Liver (tissue), 8 donors: ENCODE measurements at regions not wholly inside any gene's neighbourhood (a gene's known extent, or its start where the extent isn't known, plus 50 kb on each side); places are given as distances from the start of the nearest gene placed in this dataset.

Source experiments
- DNase-seq: peaks from one replicate; pipeline ENCODE4 v3.0.0-alpha.2; 2017; ENCODE audit warnings: low spot score
- H3K27ac ChIP-seq, 2 donors: one replicate each; pipeline ENCODE4 v1.7.0; 2013; ENCODE audit warnings: inconsistent platforms in 2 of 2, low read length in 2 of 2, control low read depth in 1 of 2, low read depth in 1 of 2, mild to moderate bottlenecking in 1 of 2
- H3K27me3 ChIP-seq, 4 donors: one replicate each; pipeline versions ENCODE4 v1.6.1 to v1.7.0; 2013; ENCODE audit warnings: low read length in 3 of 4, inconsistent platforms in 1 of 4, mild to moderate bottlenecking in 1 of 4, moderate library complexity in 1 of 4; ENCODE audit not compliant: control insufficient read depth in 4 of 4, insufficient read depth in 4 of 4
- H3K36me3 ChIP-seq, 4 donors: one replicate each; pipeline versions ENCODE4 v1.6.1 to v1.7.0; 2013; ENCODE audit warnings: low read length in 3 of 4, mild to moderate bottlenecking in 3 of 4, low read depth in 1 of 4, moderate library complexity in 1 of 4; ENCODE audit not compliant: control insufficient read depth in 4 of 4, insufficient read depth in 3 of 4
- H3K4me1 ChIP-seq, 4 donors: one replicate each; pipeline versions ENCODE4 v1.6.1 to v1.7.0; 2013; ENCODE audit warnings: low read length in 3 of 4, mild to moderate bottlenecking in 3 of 4, moderate library complexity in 1 of 4; ENCODE audit not compliant: control insufficient read depth in 4 of 4, insufficient read depth in 4 of 4
- H3K4me3 ChIP-seq, 3 donors: one replicate each; pipeline versions ENCODE4 v1.6.1 to v1.7.0; 2013; ENCODE audit warnings: low read length in 3 of 3, control low read depth in 1 of 3, low read depth in 1 of 3, mild to moderate bottlenecking in 1 of 3
- H3K9ac ChIP-seq, 2 donors: one replicate each; pipeline ENCODE4 v1.7.0; 2013; ENCODE audit warnings: low read length in 2 of 2, mild to moderate bottlenecking in 2 of 2, moderate library complexity in 2 of 2, control low read depth in 1 of 2, low read depth in 1 of 2
- H3K9me3 ChIP-seq, 4 donors: one replicate each; pipeline versions ENCODE4 v1.6.1 to v1.7.0; 2013; ENCODE audit warnings: low read length in 3 of 4; ENCODE audit not compliant: control insufficient read depth in 4 of 4
- ATF3 ChIP-seq: IDR thresholded peaks from 2 replicates; pipeline ENCODE4 v1.6.1; 2016; ENCODE audit warnings: antibody characterized with exemption
- CTCF ChIP-seq: fragments of 150-350 bp; IDR thresholded peaks from 2 replicates; pipeline ENCODE4 v1.5.1; 2017; ENCODE audit warnings: improper control_type of control experiment, low read depth, low read length; ENCODE audit not compliant: missing input control
- EGR1 ChIP-seq, 2 donors: IDR thresholded peaks; 2 replicates each; pipeline ENCODE4 v1.6.1; 2016 to 2018; ENCODE audit warnings: antibody characterized with exemption in 2 of 2, low read depth in 2 of 2
- FOXA1 ChIP-seq: IDR thresholded peaks from 2 replicates; pipeline ENCODE4 v1.6.1; 2016; ENCODE audit warnings: antibody characterized with exemption
- FOXA2 ChIP-seq: IDR thresholded peaks from 2 replicates; pipeline ENCODE4 v1.6.1; 2016; ENCODE audit warnings: antibody characterized with exemption
- GABPA ChIP-seq, 2 donors: IDR thresholded peaks in 1 of 2; conservative IDR thresholded peaks in 1 of 2; 2 replicates each; pipeline ENCODE4 v1.6.1; 2016; ENCODE audit warnings: antibody characterized with exemption in 2 of 2, mild to moderate bottlenecking in 1 of 2, moderate library complexity in 1 of 2
- HNF4A ChIP-seq, 2 donors: conservative IDR thresholded peaks; 2 replicates each; pipeline ENCODE4 v1.6.1; 2016; ENCODE audit warnings: antibody characterized with exemption in 2 of 2, mild to moderate bottlenecking in 2 of 2
- HNF4G ChIP-seq: IDR thresholded peaks from 2 replicates; pipeline ENCODE4 v1.6.1; 2016; ENCODE audit warnings: antibody characterized with exemption
- JUND ChIP-seq, 2 donors: IDR thresholded peaks; 2 replicates each; pipeline ENCODE4 v1.6.1; 2016; ENCODE audit warnings: antibody characterized with exemption in 2 of 2
- MAX ChIP-seq: IDR thresholded peaks from 2 replicates; pipeline ENCODE4 v1.6.1; 2016; ENCODE audit warnings: antibody characterized with exemption
- NR2F2 ChIP-seq: IDR thresholded peaks from 2 replicates; pipeline ENCODE4 v1.6.1; 2016; ENCODE audit warnings: antibody characterized with exemption
- RAD21 ChIP-seq, 2 donors: IDR thresholded peaks; 2 replicates each; pipeline ENCODE4 v1.6.1; 2016; ENCODE audit warnings: antibody characterized with exemption in 2 of 2, mild to moderate bottlenecking in 2 of 2
- REST ChIP-seq: IDR thresholded peaks from 2 replicates; pipeline ENCODE4 v1.6.1; 2016; ENCODE audit warnings: antibody characterized with exemption, mild to moderate bottlenecking
- RXRA ChIP-seq, 2 donors: IDR thresholded peaks; 2 replicates each; pipeline ENCODE4 v1.6.1; 2017 to 2018; ENCODE audit warnings: antibody characterized with exemption in 2 of 2, mild to moderate bottlenecking in 1 of 2
- SP1 ChIP-seq: IDR thresholded peaks from 2 replicates; pipeline ENCODE4 v1.6.1; 2018; ENCODE audit warnings: antibody characterized with exemption, mild to moderate bottlenecking
- TAF1 ChIP-seq: conservative IDR thresholded peaks from 2 replicates; pipeline ENCODE4 v1.6.1; 2016; ENCODE audit warnings: antibody characterized with exemption, mild to moderate bottlenecking
- YY1 ChIP-seq: IDR thresholded peaks from 2 replicates; pipeline ENCODE4 v1.6.1; 2016; ENCODE audit warnings: antibody characterized with exemption, mild to moderate bottlenecking
- ZBTB33 ChIP-seq: IDR thresholded peaks from 2 replicates; pipeline ENCODE4 v1.6.1; 2016; ENCODE audit warnings: antibody characterized with exemption
- WGBS: extraction: QIAGEN DNeasy Blood & Tissue Kit; methylation state at CpG from one replicate; pipeline ENCODE4 v1.1.7; 2013; 5-methylcytosine and 5-hydroxymethylcytosine counted together
- donor health status: healthy.
- donor health status: healthy.
- donor health status: healthy.
- donor health status: healthy.
- donor health status: healthy.

- no peak overlapping the region for H3K4me3 ChIP-seq
- no peaks in the 10 kb centered on the region for H3K9me3 ChIP-seq
- H3K27me3 ChIP-seq = no peaks in the 10 kb centered on the region
- no peaks in the 10 kb centered on the region for H3K36me3 ChIP-seq
- H3K27ac ChIP-seq = no peak overlapping the region
- DNase-seq = no peak
- H3K9ac ChIP-seq = no peak overlapping the region
- TF ChIP-seq MAX (no peak), ZBTB33 (no peak), RXRA (IDR thresholded peaks at IDR 0.05) (no peak), RAD21 (IDR thresholded peaks at IDR 0.05) (no peak), EGR1 (IDR thresholded peaks at IDR 0.05; ENCODE audit: low read depth in 2 of 2) (no peak), FOXA1 (no peak), CTCF (no peak), FOXA2 (no peak), HNF4G (no peak), GABPA (IDR thresholded peaks at IDR 0.05 in 1 of 2, conservative IDR thresholded peaks at IDR 0.05 in 1 of 2) (no peak), HNF4A (conservative IDR thresholded peaks at IDR 0.05) (no peak), ATF3 (no peak)
- peaks cover 0 to 17% (median 12%) of the 10 kb centered on the region in 4 donors for H3K4me1 ChIP-seq
- 96% methylated on average over 2 of the region's 2 CpGs for WGBS
Observed at GRCh38 chrX:42604302-42604701, 173.7 kb downstream of the PPP1R2C start.

- Histone ChIP-seq H3K9ac (no peak overlapping the region), H3K36me3 (no peaks in the 10 kb centered on the region), H3K4me1 (peaks cover 0 to 17% (median 12%) of the 10 kb centered on the region in 4 donors), H3K27ac (no peak overlapping the region), H3K27me3 (no peaks in the 10 kb centered on the region), H3K4me3 (no peak overlapping the region), H3K9me3 (no peaks in the 10 kb centered on the region)
- WGBS = 37% methylated on average over 2 of the region's 2 CpGs
- DNase-seq = no peak
- peak; percentile 10 for TF ChIP-seq SP1
- TF ChIP-seq HNF4G = no peak
- TF ChIP-seq MAX = no peak
- TF ChIP-seq REST = no peak
- no peak for TF ChIP-seq EGR1 (IDR thresholded peaks at IDR 0.05; ENCODE audit: low read depth in 2 of 2)
- TF ChIP-seq ZBTB33 = no peak
- TF ChIP-seq HNF4A (conservative IDR thresholded peaks at IDR 0.05) = peak; percentile 14 to 38
- no peak for TF ChIP-seq YY1
- no peak for TF ChIP-seq NR2F2
- no peak for TF ChIP-seq GABPA (IDR thresholded peaks at IDR 0.05 in 1 of 2, conservative IDR thresholded peaks at IDR 0.05 in 1 of 2)
- TF ChIP-seq ATF3 = no peak
- no peak for TF ChIP-seq JUND (IDR thresholded peaks at IDR 0.05)
- TF ChIP-seq RXRA (IDR thresholded peaks at IDR 0.05) = peak in 1 of 2 donors; percentile 13
- no peak for TF ChIP-seq RAD21 (IDR thresholded peaks at IDR 0.05)
- no peak for TF ChIP-seq CTCF
- peak; percentile 8 for TF ChIP-seq FOXA2
- no peak for TF ChIP-seq FOXA1
- no peak for TF ChIP-seq TAF1
Observed at GRCh38 chrX:42603016-42603415, 174.9 kb downstream of the PPP1R2C start.
